Activated CD4-positive, alpha-beta T cell treated with anti-CD3 and anti-CD28 coated beads, Interleukin-2, amount 50 U/mL, for 24 hours (primary cell): ENCODE measurements at regions not wholly inside any gene's neighbourhood (a gene's known extent, or its start where the extent isn't known, plus 50 kb on each side); places are given as distances from the start of the nearest gene placed in this dataset.
A peak's percentile ranks its signal among the peaks of the same experiment; 100 is the strongest.

Source experiments
- DNase-seq, 2 donors: peaks; one replicate each; pipeline ENCODE4 v3.0.0-alpha.2; 2020; ENCODE audit warnings: low read depth in 1 of 2, low spot score in 1 of 2

GRCh38 chr4:187550256-187550950, 445.2 kb upstream of the ZFP42 start:
- DNase-seq = no peak

- DNase-seq = no peak
Measured at GRCh38 chr4:187552781-187553180, 442.8 kb upstream of the ZFP42 start.

- DNase-seq = no peak
Measured at GRCh38 chr4:187555174-187555573, 440.4 kb upstream of the ZFP42 start.

GRCh38 chr4:187558391-187558790, 437.2 kb upstream of the ZFP42 start:
- DNase-seq = no peak

- no peak for DNase-seq
Measured at GRCh38 chr4:187562345-187562744, 433.2 kb upstream of the ZFP42 start.

GRCh38 chr4:187565416-187565815, 430.2 kb upstream of the ZFP42 start:
- no peak for DNase-seq

- DNase-seq = no peak
Measured at GRCh38 chr4:187569871-187570270, 425.7 kb upstream of the ZFP42 start.

GRCh38 chr4:187575706-187576105, 419.9 kb upstream of the ZFP42 start:
- DNase-seq = no peak

GRCh38 chr4:187576751-187577150, 418.8 kb upstream of the ZFP42 start:
- DNase-seq = no peak

GRCh38 chr4:187577941-187578480, 417.6 kb upstream of the ZFP42 start:
- DNase-seq = no peak

- DNase-seq = no peak
Measured at GRCh38 chr4:187586892-187587291, 408.7 kb upstream of the ZFP42 start.

- no peak for DNase-seq
Measured at GRCh38 chr4:187598196-187598595, 397.4 kb upstream of the ZFP42 start.

- no peak for DNase-seq
Measured at GRCh38 chr4:187602339-187603092, 393.1 kb upstream of the ZFP42 start.

GRCh38 chr4:187603093-187604025, 392.2 kb upstream of the ZFP42 start:
- no peak for DNase-seq

GRCh38 chr4:187604984-187605383, 390.6 kb upstream of the ZFP42 start:
- DNase-seq = no peak

GRCh38 chr4:187606581-187606980, 389.0 kb upstream of the ZFP42 start:
- DNase-seq = peak in 1 of 2 donors; percentile 6

GRCh38 chr4:187608001-187608421, 387.6 kb upstream of the ZFP42 start:
- DNase-seq = no peak

GRCh38 chr4:187612301-187612700, 383.3 kb upstream of the ZFP42 start:
- DNase-seq = no peak

GRCh38 chr4:187613089-187613839, 382.3 kb upstream of the ZFP42 start:
- DNase-seq = no peak

- no peak for DNase-seq
Measured at GRCh38 chr4:187615972-187616371, 379.6 kb upstream of the ZFP42 start.

GRCh38 chr4:187617113-187617512, 378.5 kb upstream of the ZFP42 start:
- DNase-seq = no peak
